Tibial nerve (tissue), 4 donors: ENCODE measurements at regions not wholly inside any gene's neighbourhood (a gene's known extent, or its start where the extent isn't known, plus 50 kb on each side); places are given as distances from the start of the nearest gene placed in this dataset.

Experiments used
- CTCF ChIP-seq, 5 experiments: fragments of 200-600 bp in 3 of 5; fragments of 450-650 bp in 2 of 5; sonication (generic) in 3 of 5; IDR thresholded peaks; one replicate each; pipeline ENCODE4 v1.5.1; 2016 to 2019; ENCODE audit warnings: antibody characterized with exemption in 5 of 5, mild to moderate bottlenecking in 3 of 5, moderate library complexity in 2 of 5
- EP300 ChIP-seq, 2 donors: sonication (generic); formaldehyde crosslinking; IDR thresholded peaks; one replicate each; pipeline ENCODE4 v1.6.1; 2017; ENCODE audit warnings: antibody characterized with exemption in 2 of 2, mild to moderate bottlenecking in 1 of 2
- POLR2A ChIP-seq, 2 donors: fragments of 450-650 bp; IDR thresholded peaks; one replicate each; pipeline ENCODE4 v1.6.1; 2017; ENCODE audit warnings: antibody characterized with exemption in 2 of 2, mild to moderate bottlenecking in 2 of 2, moderate library complexity in 2 of 2

- TF ChIP-seq CTCF (IDR thresholded peaks at IDR 0.05), result no peak
- TF ChIP-seq POLR2A (IDR thresholded peaks at IDR 0.05), result no peak
- no peak for TF ChIP-seq EP300 (IDR thresholded peaks at IDR 0.05)
Measured at GRCh38 chr14:29463727-29464395, 463.8 kb downstream of the PRKD1 start.
